ENCODE measurements at regions not wholly inside any gene's neighbourhood (a gene's known extent, or its start where the extent isn't known, plus 50 kb on each side); places are given as distances from the start of the nearest gene placed in this dataset.
"Not testable (repeated sequence)": the region's sequence is repeated elsewhere in the genome, so short reads cannot be mapped to it uniquely, and the experiment has no call there.

DNA sequence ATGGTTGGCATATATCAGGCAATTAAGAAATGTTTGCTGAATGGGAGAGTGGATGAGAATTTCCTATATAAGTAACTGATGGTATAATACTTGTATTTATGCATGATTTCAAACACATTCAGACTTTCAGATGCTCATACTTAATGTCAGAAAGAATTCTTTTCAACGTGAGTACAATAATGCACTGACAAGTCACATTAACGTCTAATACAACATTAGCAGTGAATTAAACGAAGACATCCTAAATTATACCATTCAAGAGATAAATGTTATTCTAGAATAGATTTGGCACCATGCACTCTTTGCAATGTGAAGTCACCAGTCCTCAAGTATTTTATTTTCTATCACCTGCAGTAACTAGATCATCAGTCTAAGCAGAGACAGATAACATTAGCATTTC, 712.9 kb downstream of the TLE1 start:
- no peak overlapping the region for H3K27ac ChIP-seq
- no peak for TF ChIP-seq ZFX (IDR thresholded peaks at IDR 0.05)
- TF ChIP-seq, protein P1, sequence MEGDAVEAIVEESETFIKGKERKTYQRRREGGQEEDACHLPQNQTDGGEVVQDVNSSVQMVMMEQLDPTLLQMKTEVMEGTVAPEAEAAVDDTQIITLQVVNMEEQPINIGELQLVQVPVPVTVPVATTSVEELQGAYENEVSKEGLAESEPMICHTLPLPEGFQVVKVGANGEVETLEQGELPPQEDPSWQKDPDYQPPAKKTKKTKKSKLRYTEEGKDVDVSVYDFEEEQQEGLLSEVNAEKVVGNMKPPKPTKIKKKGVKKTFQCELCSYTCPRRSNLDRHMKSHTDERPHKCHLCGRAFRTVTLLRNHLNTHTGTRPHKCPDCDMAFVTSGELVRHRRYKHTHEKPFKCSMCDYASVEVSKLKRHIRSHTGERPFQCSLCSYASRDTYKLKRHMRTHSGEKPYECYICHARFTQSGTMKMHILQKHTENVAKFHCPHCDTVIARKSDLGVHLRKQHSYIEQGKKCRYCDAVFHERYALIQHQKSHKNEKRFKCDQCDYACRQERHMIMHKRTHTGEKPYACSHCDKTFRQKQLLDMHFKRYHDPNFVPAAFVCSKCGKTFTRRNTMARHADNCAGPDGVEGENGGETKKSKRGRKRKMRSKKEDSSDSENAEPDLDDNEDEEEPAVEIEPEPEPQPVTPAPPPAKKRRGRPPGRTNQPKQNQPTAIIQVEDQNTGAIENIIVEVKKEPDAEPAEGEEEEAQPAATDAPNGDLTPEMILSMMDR (conservative IDR thresholded peaks at IDR 0.05) = no peak

DNA sequence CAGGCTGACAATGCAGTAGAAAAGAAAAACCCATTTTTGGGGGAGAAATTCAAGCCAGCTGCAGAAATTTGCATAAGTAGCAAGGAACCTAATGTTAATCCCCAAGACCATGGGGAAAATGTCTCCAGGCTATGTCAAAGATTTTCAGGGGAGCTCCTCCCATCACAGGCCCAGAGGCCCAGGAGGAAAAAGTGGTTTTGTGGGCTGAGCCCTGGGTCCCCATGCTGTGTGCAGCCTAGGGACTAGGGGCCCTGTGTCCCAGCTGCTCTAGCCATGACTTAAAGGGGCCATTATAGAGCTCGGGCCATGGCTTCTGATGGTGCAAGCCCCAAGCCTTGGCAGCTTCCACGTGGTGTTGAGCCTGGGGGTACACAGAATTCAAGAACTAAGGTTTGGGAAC, 719.0 kb downstream of the TLE1 start:
- not testable (repeated sequence) for H3K27ac ChIP-seq

DNA sequence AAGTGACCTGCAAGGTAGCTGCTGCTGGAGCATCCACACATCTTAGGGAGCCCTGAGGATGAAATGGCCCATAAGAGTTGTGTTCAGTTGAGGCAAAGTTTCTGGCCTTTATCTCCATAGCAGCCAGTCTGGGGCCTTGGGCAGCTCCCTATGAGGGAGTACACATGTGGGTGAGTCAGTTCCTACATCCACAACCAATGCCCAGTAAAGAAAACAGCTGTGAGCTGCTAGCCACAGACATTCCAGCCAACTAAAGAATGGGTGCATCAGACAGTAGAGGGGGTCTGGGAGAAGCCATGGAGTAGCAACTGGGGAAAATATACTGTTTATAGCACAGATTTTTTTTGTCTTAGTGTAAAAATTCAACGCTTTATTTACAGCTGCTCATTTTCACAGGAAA, 720.7 kb downstream of the TLE1 start:
- TF ChIP-seq ZFX (IDR thresholded peaks at IDR 0.05) = no peak
- TF ChIP-seq, protein P1 (conservative IDR thresholded peaks at IDR 0.05) = no peak
- H3K27ac ChIP-seq = no peak overlapping the region

DNA sequence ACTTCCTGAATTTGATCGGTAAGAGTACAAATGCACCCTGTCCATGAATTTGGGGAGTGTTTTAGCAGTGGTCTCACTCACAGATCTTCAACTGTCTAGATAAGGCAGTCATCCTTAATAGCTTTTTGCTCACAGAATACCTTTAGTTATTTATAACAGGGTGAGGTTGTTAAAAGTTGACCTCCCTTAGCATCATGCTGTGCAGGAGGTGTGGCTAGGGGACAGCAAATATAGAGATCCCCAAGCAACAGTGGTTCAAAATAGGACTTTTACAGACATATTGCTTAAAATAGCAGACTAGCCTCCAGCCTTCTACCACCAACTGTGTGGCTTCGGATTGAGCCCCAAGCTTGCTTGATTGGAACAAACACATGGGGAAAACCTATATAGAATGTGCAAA, 724.4 kb downstream of the TLE1 start:
- TF ChIP-seq, protein P1 (conservative IDR thresholded peaks at IDR 0.05) = no peak
- no peak for TF ChIP-seq ZFX (IDR thresholded peaks at IDR 0.05)
- H3K27ac ChIP-seq = no peak overlapping the region

DNA sequence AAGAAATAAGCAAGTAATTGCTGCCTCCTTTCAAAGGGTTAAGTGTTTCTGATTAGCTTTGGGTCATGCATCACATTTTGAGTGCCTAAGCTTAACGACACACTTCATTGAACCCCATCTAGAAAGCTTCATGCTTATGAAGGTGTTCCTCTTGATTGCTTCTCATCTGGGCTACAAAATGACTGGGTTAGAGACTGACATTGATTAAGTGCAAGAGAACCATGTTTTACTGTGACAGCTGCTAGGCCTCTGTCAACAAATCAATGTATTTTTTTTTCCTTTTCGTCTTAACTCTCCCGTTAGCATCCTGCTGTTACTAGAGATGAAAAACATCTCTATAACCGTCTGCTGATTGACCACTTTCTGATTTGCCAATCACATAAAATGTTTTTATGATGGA, 725.0 kb downstream of the TLE1 start:
- no peak for TF ChIP-seq ZFX (IDR thresholded peaks at IDR 0.05)
- TF ChIP-seq, protein P1 (conservative IDR thresholded peaks at IDR 0.05) = no peak
- H3K27ac ChIP-seq = no peak overlapping the region

DNA sequence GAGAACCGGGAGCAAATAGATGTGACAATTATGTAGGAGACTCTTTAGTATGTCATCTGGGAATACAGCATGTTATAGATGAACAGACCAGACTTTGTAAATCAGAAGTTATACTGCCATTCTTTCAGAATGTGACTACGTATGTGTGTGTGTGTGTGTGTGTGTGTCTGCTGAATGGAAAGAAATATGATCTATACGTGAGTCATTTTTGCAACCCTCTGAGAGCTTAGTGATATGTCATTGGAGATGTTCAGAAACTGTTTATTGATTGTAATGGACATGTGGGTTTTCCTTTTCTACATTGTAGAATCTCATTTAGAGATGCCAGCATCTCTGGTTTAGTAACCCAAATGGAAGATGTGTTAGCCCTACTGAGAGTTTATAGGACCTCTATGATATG, 731.5 kb downstream of the TLE1 start:
- TF ChIP-seq, protein P1 (conservative IDR thresholded peaks at IDR 0.05) = no peak
- no peak for TF ChIP-seq ZFX (IDR thresholded peaks at IDR 0.05)
- H3K27ac ChIP-seq = no peak overlapping the region

DNA sequence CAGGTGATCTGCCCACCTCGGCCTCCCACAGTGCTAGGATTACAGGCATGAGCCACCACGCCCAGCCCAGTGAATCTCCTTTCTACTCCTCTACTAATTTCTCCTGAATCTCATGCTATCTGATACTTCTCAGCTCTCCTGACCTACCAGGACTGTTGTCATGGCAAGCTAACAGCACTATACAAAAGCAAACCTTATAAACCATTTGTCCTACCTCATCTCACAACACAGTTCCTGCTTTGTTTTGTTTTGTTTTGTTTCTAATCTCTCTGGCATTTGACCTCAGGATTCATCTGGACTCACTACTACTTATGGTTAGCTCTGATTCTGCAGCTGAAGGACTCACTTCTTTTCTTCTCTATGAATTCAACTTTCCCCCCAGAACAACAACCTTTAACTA, 734.8 kb downstream of the TLE1 start:
- H3K27ac ChIP-seq = no peak overlapping the region
- TF ChIP-seq, protein P1 (conservative IDR thresholded peaks at IDR 0.05) = no peak
- TF ChIP-seq ZFX (IDR thresholded peaks at IDR 0.05) = no peak

DNA sequence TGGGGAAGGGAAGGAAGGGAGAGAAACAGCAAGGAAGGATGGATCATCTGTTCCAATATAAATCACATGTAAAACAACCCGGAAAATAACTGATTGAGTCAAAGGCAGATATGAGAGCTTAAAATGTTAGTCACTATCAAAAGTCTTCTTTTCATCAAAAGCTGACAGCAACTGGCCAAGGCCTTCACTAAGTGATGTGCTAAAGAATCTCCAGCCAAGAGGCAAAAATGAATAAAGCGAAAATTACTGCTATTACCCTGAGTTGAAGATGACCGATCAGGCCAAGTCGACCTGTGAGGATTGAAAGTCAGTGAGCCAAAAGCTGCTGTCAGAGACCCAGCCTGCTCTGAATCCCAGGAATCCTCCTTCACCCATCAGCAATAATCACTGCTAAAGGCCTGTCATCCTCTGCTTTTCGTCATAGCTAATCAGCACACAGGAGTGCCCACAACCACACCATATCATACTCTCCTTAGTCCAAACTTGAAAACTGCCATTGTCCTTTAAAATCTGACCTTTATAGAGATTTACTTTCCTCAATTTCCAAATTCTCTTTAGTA, 736.9 kb downstream of the TLE1 start:
- TF ChIP-seq ZFX (IDR thresholded peaks at IDR 0.05) = no peak
- TF ChIP-seq, protein P1 (conservative IDR thresholded peaks at IDR 0.05) = no peak
- no peak overlapping the region for H3K27ac ChIP-seq

Measured in C4-2B (cell line).